Thymus (tissue), 11 donors: ENCODE measurements at regions not wholly inside any gene's neighbourhood (a gene's known extent, or its start where the extent isn't known, plus 50 kb on each side); places are given as distances from the start of the nearest gene placed in this dataset.
"Not testable (repeated sequence)": the region's sequence is repeated elsewhere in the genome, so short reads cannot be mapped to it uniquely, and the experiment has no call there.

Experiments
- DNase-seq, 9 donors: peaks; one replicate each; pipeline ENCODE4 v3.0.0-alpha.2; 2013; ENCODE audit warnings: low spot score in 9 of 9, low read depth in 6 of 9, missing footprints in 1 of 9
- H3K27ac ChIP-seq, 2 donors: one replicate each; pipeline ENCODE4 v1.5.1; 2013; ENCODE audit warnings: control low read depth in 1 of 2, low read depth in 1 of 2, low read length in 1 of 2, mild to moderate bottlenecking in 1 of 2, moderate library complexity in 1 of 2
- H3K27me3 ChIP-seq, 2 donors: one replicate each; pipeline ENCODE4 v1.5.1; 2013; ENCODE audit warnings: low read length in 1 of 2; ENCODE audit not compliant: control insufficient read depth in 2 of 2, insufficient read depth in 1 of 2
- H3K36me3 ChIP-seq, 2 donors: one replicate each; pipeline ENCODE4 v1.5.1; 2013; ENCODE audit warnings: low read length in 1 of 2, mild to moderate bottlenecking in 1 of 2, moderate library complexity in 1 of 2; ENCODE audit not compliant: control insufficient read depth in 2 of 2, insufficient read depth in 2 of 2
- H3K4me1 ChIP-seq, 2 donors: one replicate each; pipeline ENCODE4 v1.5.1; 2013; ENCODE audit warnings: low read length in 2 of 2; ENCODE audit not compliant: control insufficient read depth in 2 of 2, insufficient read depth in 2 of 2
- H3K4me3 ChIP-seq, 2 donors: one replicate each; pipeline ENCODE4 v1.5.1; 2013; ENCODE audit warnings: low read length in 2 of 2, control low read depth in 1 of 2, mild to moderate bottlenecking in 1 of 2
- H3K9me3 ChIP-seq, 2 donors: one replicate each; pipeline ENCODE4 v1.5.1; 2013; ENCODE audit warnings: low read length in 1 of 2, mild to moderate bottlenecking in 1 of 2; ENCODE audit not compliant: control insufficient read depth in 2 of 2, insufficient read depth in 1 of 2
- WGBS: extraction: QIAGEN DNeasy Blood & Tissue Kit; methylation state at CpG from one replicate; pipeline ENCODE4 v1.1.7; 2013; 5-methylcytosine and 5-hydroxymethylcytosine counted together
- donor health status: healthy.

GRCh38 chr11:57908399-57908798 lies 115.3 kb upstream of the OR9Q1 start:
- H3K36me3 ChIP-seq, H3K9me3 ChIP-seq, H3K4me3 ChIP-seq, DNase-seq, H3K27ac ChIP-seq, H3K4me1 ChIP-seq, H3K27me3 ChIP-seq: not testable (repeated sequence)
- WGBS = 97% methylated on average over 2 of the region's 2 CpGs

- not testable (repeated sequence) for H3K36me3 ChIP-seq, H3K9me3 ChIP-seq, H3K27me3 ChIP-seq, H3K4me3 ChIP-seq, H3K4me1 ChIP-seq, H3K27ac ChIP-seq, DNase-seq
- 88% methylated on average over 4 of the region's 4 CpGs for whole genome bisulfite sequencing
Observed at GRCh38 chr11:57911522-57911921, 112.2 kb upstream of the OR9Q1 start.

GRCh38 chr11:57913715-57914704 lies 109.7 kb upstream of the OR9Q1 start:
- no peaks in the 10 kb centered on the region for H3K27me3 ChIP-seq
- H3K36me3 ChIP-seq = no peaks in the 10 kb centered on the region
- H3K27ac ChIP-seq = no peak overlapping the region
- H3K4me1 ChIP-seq = no peaks in the 10 kb centered on the region
- H3K4me3 ChIP-seq = no peak overlapping the region
- WGBS = 68% methylated on average over 6 of the region's 6 CpGs
- H3K9me3 ChIP-seq = no peaks in the 10 kb centered on the region
- DNase-seq = no peak

- no peak overlapping the region for H3K27ac ChIP-seq
- DNase-seq = no peak
- 83% methylated on average over 5 of the region's 5 CpGs for WGBS
- H3K4me1 ChIP-seq = no peaks in the 10 kb centered on the region
- no peaks in the 10 kb centered on the region for H3K36me3 ChIP-seq
- H3K9me3 ChIP-seq = no peaks in the 10 kb centered on the region
- H3K27me3 ChIP-seq = no peaks in the 10 kb centered on the region
- H3K4me3 ChIP-seq = no peak overlapping the region
Observed at GRCh38 chr11:57917632-57918031, 106.0 kb upstream of the OR9Q1 start.

- WGBS = 94% methylated on average over 5 of the region's 5 CpGs
- no peaks in the 10 kb centered on the region for H3K36me3 ChIP-seq
- H3K4me1 ChIP-seq = no peaks in the 10 kb centered on the region
- no peaks in the 10 kb centered on the region for H3K27me3 ChIP-seq
- DNase-seq = no peak
- H3K9me3 ChIP-seq = no peaks in the 10 kb centered on the region
- H3K27ac ChIP-seq = no peak overlapping the region
- H3K4me3 ChIP-seq = no peak overlapping the region
Observed at GRCh38 chr11:57920971-57921370, 102.7 kb upstream of the OR9Q1 start.

GRCh38 chr11:57932105-57932504 lies 91.6 kb upstream of the OR9Q1 start:
- no peak for DNase-seq
- no peak overlapping the region for H3K27ac ChIP-seq
- WGBS = 94% methylated on average over 2 of the region's 2 CpGs
- H3K4me3 ChIP-seq = no peak overlapping the region
- H3K4me1 ChIP-seq = no peaks in the 10 kb centered on the region
- H3K36me3 ChIP-seq = no peaks in the 10 kb centered on the region
- H3K9me3 ChIP-seq = no peaks in the 10 kb centered on the region
- no peaks in the 10 kb centered on the region for H3K27me3 ChIP-seq

- Histone ChIP-seq H3K9me3 (no peaks in the 10 kb centered on the region), H3K4me3 (no peak overlapping the region), H3K36me3 (no peaks in the 10 kb centered on the region), H3K4me1 (no peaks in the 10 kb centered on the region), H3K27ac (no peak overlapping the region), H3K27me3 (no peaks in the 10 kb centered on the region)
- DNase-seq = no peak
- 94% methylated on average over 4 of the region's 4 CpGs for WGBS
Observed at GRCh38 chr11:57935402-57936049, 88.2 kb upstream of the OR9Q1 start.

GRCh38 chr11:57936050-57936418 lies 87.6 kb upstream of the OR9Q1 start:
- Histone ChIP-seq H3K36me3 (no peaks in the 10 kb centered on the region), H3K4me3 (no peak overlapping the region), H3K4me1 (no peaks in the 10 kb centered on the region), H3K9me3 (no peaks in the 10 kb centered on the region), H3K27me3 (no peaks in the 10 kb centered on the region), H3K27ac (no peak overlapping the region)
- no peak for DNase-seq
- WGBS = 74% methylated on average over 1 of the region's 1 CpG

- Histone ChIP-seq H3K27me3 (no peaks in the 10 kb centered on the region), H3K4me1 (no peaks in the 10 kb centered on the region), H3K4me3 (no peak overlapping the region), H3K36me3 (no peaks in the 10 kb centered on the region), H3K9me3 (no peaks in the 10 kb centered on the region), H3K27ac (no peak overlapping the region)
- DNase-seq = no peak
- WGBS = 70% methylated on average over 3 of the region's 3 CpGs
Observed at GRCh38 chr11:57937431-57937830, 86.2 kb upstream of the OR9Q1 start.
